ENCODE measurements at regions not wholly inside any gene's neighbourhood (a gene's known extent, or its start where the extent isn't known, plus 50 kb on each side); places are given as distances from the start of the nearest gene placed in this dataset.

DNA sequence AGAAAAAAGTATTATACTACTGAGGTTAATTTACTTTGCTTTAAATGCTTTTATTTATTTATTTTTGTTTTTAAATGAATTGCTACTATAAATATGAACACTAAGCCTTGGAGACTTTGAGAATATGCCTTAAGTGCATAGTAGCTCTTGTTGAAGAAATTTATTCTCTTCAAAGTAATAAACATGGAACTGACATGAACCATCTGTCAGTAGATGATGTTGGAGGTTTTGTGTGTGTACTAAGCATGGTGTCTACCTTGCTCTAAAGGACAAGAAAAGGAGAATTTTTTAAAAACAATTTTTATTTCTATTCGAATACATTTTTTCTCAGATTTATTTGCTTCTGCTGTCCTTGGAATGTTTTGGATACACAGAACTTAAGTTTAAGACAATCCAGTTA is 81.1 kb upstream of the PDZRN3 start:
- Histone ChIP-seq H3K36me3 (replicated peaks in 1 of 2; ENCODE audit: control insufficient read depth in 1 of 2, insufficient read depth in 2 of 2, low read length in 1 of 2) (no peaks in the 10 kb centered on the region), H3K4me1 (ENCODE audit: control insufficient read depth in 1 of 2, insufficient read depth in 2 of 2, low read depth in 1 of 2, low read length in 1 of 2) (peaks cover 0 to 10% of the 10 kb centered on the region in 2 experiments; a peak in 1 of 4 replicates), H3K79me2 (ENCODE audit: insufficient read depth) (no peaks in the 10 kb centered on the region), H3F3A (replicated peaks; ENCODE audit: insufficient read depth) (peaks cover 5% of the 10 kb centered on the region), H3K27me3 (ENCODE audit: insufficient read depth) (no peaks in the 10 kb centered on the region), H4K20me1 (ENCODE audit: insufficient read depth) (no peaks in the 10 kb centered on the region), H3K27ac (ENCODE audit: low read depth in 2 of 2, low read length in 1 of 2) (no peak overlapping the region), H2AFZ (ENCODE audit: low read depth) (no peak overlapping the region), H3K9ac (no peak overlapping the region), H3K4me3 (ENCODE audit: low read depth in 2 of 2, low read length in 1 of 2) (no peak overlapping the region), H3K4me2 (no peak overlapping the region), H3K9me2 (no peaks in the 10 kb centered on the region), H3K9me3 (no peaks in the 10 kb centered on the region)
- ChIA-PET POLR2A (no interaction called here), CTCF (interaction anchor here (1.3 kb wide), 1 partner anchor 121 kb away, joined by 3 read pairs; no protein-coding TSS in a partner anchor)
- TF ChIP-seq NFIC (IDR thresholded peaks at IDR 0.05; ENCODE audit: borderline replicate concordance) (no peak), YY1 (IDR thresholded peaks at IDR 0.05; ENCODE audit: low read depth) (no peak)
- WGBS (ENCODE audit: low lambda C conversion rate), result 68% methylated on average over 1 of the region's 1 CpG
- DNase-seq, result no peak

DNA sequence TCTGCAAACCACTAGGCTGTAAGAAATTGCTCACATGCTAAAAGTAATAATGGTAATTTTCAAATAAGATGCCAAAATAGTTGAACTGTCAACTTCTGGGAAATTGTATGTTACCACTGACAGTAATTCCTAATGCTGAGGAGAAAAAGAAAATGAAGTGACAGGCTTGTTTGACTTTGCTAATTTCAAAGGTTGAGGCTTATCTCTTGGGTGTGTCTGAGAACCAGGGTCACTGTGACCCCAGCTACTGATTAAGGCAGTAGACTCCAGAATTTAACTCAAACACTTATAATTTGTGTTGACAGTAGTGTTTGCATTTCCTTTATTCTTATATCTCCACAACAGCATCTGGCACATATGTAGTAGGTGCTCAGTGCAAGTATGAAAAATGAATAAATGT is 74.6 kb upstream of the PDZRN3 start:
- H3K27ac ChIP-seq (ENCODE audit: low read depth in 2 of 2, low read length in 1 of 2), result no peak overlapping the region
- no peak for TF ChIP-seq EP300 (IDR thresholded peaks at IDR 0.05; ENCODE audit: borderline replicate concordance in 1 of 2, low read depth in 1 of 2, low read length in 1 of 2)
- no peak for TF ChIP-seq CTCF (IDR thresholded peaks at IDR 0.05)
- no peak for TF ChIP-seq GATA2 (CRISPR knock-in tag; IDR thresholded peaks at IDR 0.05)
- no peak for TF ChIP-seq NFIC (IDR thresholded peaks at IDR 0.05; ENCODE audit: borderline replicate concordance)
- no peak for TF ChIP-seq PBX3 (IDR thresholded peaks at IDR 0.05)
- TF ChIP-seq RXRA (IDR thresholded peaks at IDR 0.05; ENCODE audit: borderline replicate concordance, low read depth), result no peak
- H3K4me2 ChIP-seq, result no peak overlapping the region
- no peaks in the 10 kb centered on the region for H3F3A ChIP-seq (replicated peaks; ENCODE audit: insufficient read depth)
- no peaks in the 10 kb centered on the region for H3K36me3 ChIP-seq (replicated peaks in 1 of 2; ENCODE audit: control insufficient read depth in 1 of 2, insufficient read depth in 2 of 2, low read length in 1 of 2)
- H3K79me2 ChIP-seq (ENCODE audit: insufficient read depth), result no peaks in the 10 kb centered on the region
- no peak overlapping the region for H2AFZ ChIP-seq (ENCODE audit: low read depth)
- no peaks in the 10 kb centered on the region for H3K9me3 ChIP-seq
- POLR2A ChIA-PET, result no interaction called here
- CTCF ChIA-PET, result interaction anchor here (1.0 to 1.3 kb wide), 2 partner anchors 13 to 20 kb away, joined by 3 to 4 read pairs; no protein-coding TSS in a partner anchor
- H3K4me1 ChIP-seq (ENCODE audit: control insufficient read depth in 1 of 2, insufficient read depth in 2 of 2, low read depth in 1 of 2, low read length in 1 of 2), result no peaks in the 10 kb centered on the region; a peak in 1 of 4 replicates
- no peak overlapping the region for H3K4me3 ChIP-seq (ENCODE audit: low read depth in 2 of 2, low read length in 1 of 2)
- H4K20me1 ChIP-seq (ENCODE audit: insufficient read depth), result no peaks in the 10 kb centered on the region
- H3K9me2 ChIP-seq, result no peaks in the 10 kb centered on the region
- DNase-seq, result no peak
- H3K9ac ChIP-seq, result no peak overlapping the region
- H3K27me3 ChIP-seq (ENCODE audit: insufficient read depth), result no peaks in the 10 kb centered on the region

- no peak overlapping the region for H3K4me3 ChIP-seq (ENCODE audit: low read depth in 2 of 2, low read length in 1 of 2)
- no peak overlapping the region for H3K9ac ChIP-seq
- H3K4me2 ChIP-seq, result no peak overlapping the region
- H3K27ac ChIP-seq (ENCODE audit: low read depth in 2 of 2, low read length in 1 of 2), result no peak overlapping the region
- H4K20me1 ChIP-seq (ENCODE audit: insufficient read depth), result no peaks in the 10 kb centered on the region
- H3K9me3 ChIP-seq, result no peaks in the 10 kb centered on the region
- 39% methylated on average over 6 of the region's 6 CpGs for WGBS (ENCODE audit: low lambda C conversion rate)
- ChIA-PET POLR2A (no interaction called here), CTCF (interaction anchor here (1.2 kb wide), 1 partner anchor 26 kb away, joined by 3 read pairs; no protein-coding TSS in a partner anchor)
- H3F3A ChIP-seq (replicated peaks; ENCODE audit: insufficient read depth), result no peaks in the 10 kb centered on the region
- no peaks in the 10 kb centered on the region for H3K79me2 ChIP-seq (ENCODE audit: insufficient read depth)
- no peak for DNase-seq
- no peaks in the 10 kb centered on the region; a peak in 1 of 4 replicates for H3K4me1 ChIP-seq (ENCODE audit: control insufficient read depth in 1 of 2, insufficient read depth in 2 of 2, low read depth in 1 of 2, low read length in 1 of 2)
- no peaks in the 10 kb centered on the region for H3K27me3 ChIP-seq (ENCODE audit: insufficient read depth)
- H3K36me3 ChIP-seq (replicated peaks in 1 of 2; ENCODE audit: control insufficient read depth in 1 of 2, insufficient read depth in 2 of 2, low read length in 1 of 2), result no peaks in the 10 kb centered on the region
- H2AFZ ChIP-seq (ENCODE audit: low read depth), result no peak overlapping the region
- no peaks in the 10 kb centered on the region for H3K9me2 ChIP-seq
- TF ChIP-seq FOSL2 (IDR thresholded peaks at IDR 0.05; ENCODE audit: borderline replicate concordance, low read depth) (no peak), EP300 (IDR thresholded peaks at IDR 0.05; ENCODE audit: borderline replicate concordance in 1 of 2, low read depth in 1 of 2, low read length in 1 of 2) (no peak), GABPA (IDR thresholded peaks at IDR 0.05; ENCODE audit: low read depth) (no peak), MXI1 (IDR thresholded peaks at IDR 0.05; ENCODE audit: low read depth, low read length) (no peak), YY1 (IDR thresholded peaks at IDR 0.05; ENCODE audit: low read depth) (no peak), ELF1 (IDR thresholded peaks at IDR 0.05) (no peak), PBX3 (IDR thresholded peaks at IDR 0.05) (no peak), USF1 (IDR thresholded peaks at IDR 0.05; ENCODE audit: borderline replicate concordance, low read depth) (no peak), CHD2 (IDR thresholded peaks at IDR 0.05; ENCODE audit: low read length, partially characterized antibody) (no peak)
- TF ChIP-seq, protein P1, sequence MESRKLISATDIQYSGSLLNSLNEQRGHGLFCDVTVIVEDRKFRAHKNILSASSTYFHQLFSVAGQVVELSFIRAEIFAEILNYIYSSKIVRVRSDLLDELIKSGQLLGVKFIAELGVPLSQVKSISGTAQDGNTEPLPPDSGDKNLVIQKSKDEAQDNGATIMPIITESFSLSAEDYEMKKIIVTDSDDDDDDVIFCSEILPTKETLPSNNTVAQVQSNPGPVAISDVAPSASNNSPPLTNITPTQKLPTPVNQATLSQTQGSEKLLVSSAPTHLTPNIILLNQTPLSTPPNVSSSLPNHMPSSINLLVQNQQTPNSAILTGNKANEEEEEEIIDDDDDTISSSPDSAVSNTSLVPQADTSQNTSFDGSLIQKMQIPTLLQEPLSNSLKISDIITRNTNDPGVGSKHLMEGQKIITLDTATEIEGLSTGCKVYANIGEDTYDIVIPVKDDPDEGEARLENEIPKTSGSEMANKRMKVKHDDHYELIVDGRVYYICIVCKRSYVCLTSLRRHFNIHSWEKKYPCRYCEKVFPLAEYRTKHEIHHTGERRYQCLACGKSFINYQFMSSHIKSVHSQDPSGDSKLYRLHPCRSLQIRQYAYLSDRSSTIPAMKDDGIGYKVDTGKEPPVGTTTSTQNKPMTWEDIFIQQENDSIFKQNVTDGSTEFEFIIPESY (IDR thresholded peaks at IDR 0.05; ENCODE audit: borderline replicate concordance, low read depth), result no peak
- TF ChIP-seq, protein P2, sequence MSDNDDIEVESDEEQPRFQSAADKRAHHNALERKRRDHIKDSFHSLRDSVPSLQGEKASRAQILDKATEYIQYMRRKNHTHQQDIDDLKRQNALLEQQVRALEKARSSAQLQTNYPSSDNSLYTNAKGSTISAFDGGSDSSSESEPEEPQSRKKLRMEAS (IDR thresholded peaks at IDR 0.05; ENCODE audit: low read depth), result no peak
These were observed 72.3 kb upstream of the PDZRN3 start for GRCh38 chr3:73697020-73697419.
